ENCODE measurements at regions not wholly inside any gene's neighbourhood (a gene's known extent, or its start where the extent isn't known, plus 50 kb on each side); places are given as distances from the start of the nearest gene placed in this dataset.

DNA sequence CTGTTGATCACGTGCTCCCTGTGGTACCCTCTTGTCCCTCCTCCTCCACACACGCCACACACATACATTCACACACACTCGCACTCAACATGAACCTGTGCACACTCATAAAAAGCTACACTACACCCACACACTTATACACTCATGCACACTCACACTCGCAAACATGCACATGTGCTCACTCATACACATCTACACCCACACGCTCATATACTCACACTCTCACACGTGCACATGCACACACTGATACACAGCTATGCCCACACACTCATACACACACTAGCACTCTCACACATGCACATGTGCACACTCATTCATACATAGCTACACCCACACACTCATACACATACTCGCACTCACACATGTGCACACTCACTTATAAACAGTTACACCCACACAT is 113.6 kb downstream of the LRATD1 start:
- Histone ChIP-seq H3K27ac (ENCODE audit: low read length) (no peak overlapping the region), H3K4me3 (ENCODE audit: low read depth in 2 of 2, low read length in 2 of 2) (no peak overlapping the region), H3K9me3 (ENCODE audit: control insufficient read depth, insufficient read depth, low read depth, low read length) (0 out of 2 replicates have a peak, but pooled peaks cover 2% of the 10 kb centered on the region), H3K27me3 (ENCODE audit: control insufficient read depth, insufficient read depth, low read length) (no peaks in the 10 kb centered on the region), H3K4me1 (ENCODE audit: control insufficient read depth, insufficient read depth, low read length) (no peaks in the 10 kb centered on the region), H3K36me3 (ENCODE audit: control insufficient read depth, insufficient read depth, low read length) (no peaks in the 10 kb centered on the region)
- intact Hi-C loops (cut with micrococcal nuclease; ENCODE audit: unreplicated experiment) (no loop called here), in situ Hi-C loops (cut with HindIII; ENCODE audit: low pct_unique_long_range_greater_than_20kb, low sequenced_read_pairs) (no loop called here)
- DNase-seq (ENCODE audit: low read depth, low spot score): no peak
- ChIA-PET CTCF (no interaction called here), POLR2A (no interaction called here)
- TF ChIP-seq TCF7L2 (IDR thresholded peaks at IDR 0.05; ENCODE audit: low read depth, low read length) (no peak), SIN3A (IDR thresholded peaks at IDR 0.05; ENCODE audit: borderline replicate concordance, insufficient read depth, low read depth, low read length) (no peak), POLR2AphosphoS5 (IDR thresholded peaks at IDR 0.05; ENCODE audit: low read depth, low read length) (no peak)
- TF ChIP-seq, protein P1, sequence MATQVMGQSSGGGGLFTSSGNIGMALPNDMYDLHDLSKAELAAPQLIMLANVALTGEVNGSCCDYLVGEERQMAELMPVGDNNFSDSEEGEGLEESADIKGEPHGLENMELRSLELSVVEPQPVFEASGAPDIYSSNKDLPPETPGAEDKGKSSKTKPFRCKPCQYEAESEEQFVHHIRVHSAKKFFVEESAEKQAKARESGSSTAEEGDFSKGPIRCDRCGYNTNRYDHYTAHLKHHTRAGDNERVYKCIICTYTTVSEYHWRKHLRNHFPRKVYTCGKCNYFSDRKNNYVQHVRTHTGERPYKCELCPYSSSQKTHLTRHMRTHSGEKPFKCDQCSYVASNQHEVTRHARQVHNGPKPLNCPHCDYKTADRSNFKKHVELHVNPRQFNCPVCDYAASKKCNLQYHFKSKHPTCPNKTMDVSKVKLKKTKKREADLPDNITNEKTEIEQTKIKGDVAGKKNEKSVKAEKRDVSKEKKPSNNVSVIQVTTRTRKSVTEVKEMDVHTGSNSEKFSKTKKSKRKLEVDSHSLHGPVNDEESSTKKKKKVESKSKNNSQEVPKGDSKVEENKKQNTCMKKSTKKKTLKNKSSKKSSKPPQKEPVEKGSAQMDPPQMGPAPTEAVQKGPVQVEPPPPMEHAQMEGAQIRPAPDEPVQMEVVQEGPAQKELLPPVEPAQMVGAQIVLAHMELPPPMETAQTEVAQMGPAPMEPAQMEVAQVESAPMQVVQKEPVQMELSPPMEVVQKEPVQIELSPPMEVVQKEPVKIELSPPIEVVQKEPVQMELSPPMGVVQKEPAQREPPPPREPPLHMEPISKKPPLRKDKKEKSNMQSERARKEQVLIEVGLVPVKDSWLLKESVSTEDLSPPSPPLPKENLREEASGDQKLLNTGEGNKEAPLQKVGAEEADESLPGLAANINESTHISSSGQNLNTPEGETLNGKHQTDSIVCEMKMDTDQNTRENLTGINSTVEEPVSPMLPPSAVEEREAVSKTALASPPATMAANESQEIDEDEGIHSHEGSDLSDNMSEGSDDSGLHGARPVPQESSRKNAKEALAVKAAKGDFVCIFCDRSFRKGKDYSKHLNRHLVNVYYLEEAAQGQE (IDR thresholded peaks at IDR 0.05; ENCODE audit: insufficient read depth in 1 of 2, low read depth in 2 of 2, low read length in 1 of 2): no peak
- TF ChIP-seq, protein P2, sequence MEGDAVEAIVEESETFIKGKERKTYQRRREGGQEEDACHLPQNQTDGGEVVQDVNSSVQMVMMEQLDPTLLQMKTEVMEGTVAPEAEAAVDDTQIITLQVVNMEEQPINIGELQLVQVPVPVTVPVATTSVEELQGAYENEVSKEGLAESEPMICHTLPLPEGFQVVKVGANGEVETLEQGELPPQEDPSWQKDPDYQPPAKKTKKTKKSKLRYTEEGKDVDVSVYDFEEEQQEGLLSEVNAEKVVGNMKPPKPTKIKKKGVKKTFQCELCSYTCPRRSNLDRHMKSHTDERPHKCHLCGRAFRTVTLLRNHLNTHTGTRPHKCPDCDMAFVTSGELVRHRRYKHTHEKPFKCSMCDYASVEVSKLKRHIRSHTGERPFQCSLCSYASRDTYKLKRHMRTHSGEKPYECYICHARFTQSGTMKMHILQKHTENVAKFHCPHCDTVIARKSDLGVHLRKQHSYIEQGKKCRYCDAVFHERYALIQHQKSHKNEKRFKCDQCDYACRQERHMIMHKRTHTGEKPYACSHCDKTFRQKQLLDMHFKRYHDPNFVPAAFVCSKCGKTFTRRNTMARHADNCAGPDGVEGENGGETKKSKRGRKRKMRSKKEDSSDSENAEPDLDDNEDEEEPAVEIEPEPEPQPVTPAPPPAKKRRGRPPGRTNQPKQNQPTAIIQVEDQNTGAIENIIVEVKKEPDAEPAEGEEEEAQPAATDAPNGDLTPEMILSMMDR (IDR thresholded peaks at IDR 0.05): no peak
- ATAC-seq: no peak
- BruUV-seq (replicated peaks): no TSS peak

DNA sequence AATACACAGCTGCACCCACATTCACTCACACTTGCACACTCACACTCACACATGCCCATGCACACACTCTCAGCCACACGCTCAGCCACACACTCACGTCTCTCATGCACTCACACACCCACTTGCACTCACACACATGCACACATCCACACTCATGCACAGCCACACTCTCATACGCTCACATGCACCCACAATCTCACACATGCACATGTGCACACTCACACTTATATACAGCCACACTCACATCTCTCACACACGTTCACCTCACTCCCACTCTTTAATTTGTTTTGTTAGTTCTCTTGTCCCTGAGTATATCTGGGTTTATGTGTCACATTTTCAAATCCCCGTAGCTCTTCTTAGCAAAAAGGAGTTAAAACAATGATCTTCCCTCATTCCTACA is 114.9 kb downstream of the LRATD1 start:
- intact Hi-C loops (cut with micrococcal nuclease; ENCODE audit: unreplicated experiment) (no loop called here), in situ Hi-C loops (cut with HindIII; ENCODE audit: low pct_unique_long_range_greater_than_20kb, low sequenced_read_pairs) (no loop called here)
- H3K27me3 ChIP-seq (ENCODE audit: control insufficient read depth, insufficient read depth, low read length): no peaks in the 10 kb centered on the region
- ChIA-PET POLR2A (no interaction called here), CTCF (no interaction called here)
- DNase-seq (ENCODE audit: low read depth, low spot score): no peak
- H3K36me3 ChIP-seq (ENCODE audit: control insufficient read depth, insufficient read depth, low read length): no peaks in the 10 kb centered on the region
- H3K9me3 ChIP-seq (ENCODE audit: control insufficient read depth, insufficient read depth, low read depth, low read length): 0 out of 2 replicates have a peak, but pooled peaks cover 2% of the 10 kb centered on the region
- H3K4me1 ChIP-seq (ENCODE audit: control insufficient read depth, insufficient read depth, low read length): no peaks in the 10 kb centered on the region
- H3K4me3 ChIP-seq (ENCODE audit: low read depth in 2 of 2, low read length in 2 of 2): no peak overlapping the region
- TF ChIP-seq POLR2AphosphoS5 (IDR thresholded peaks at IDR 0.05; ENCODE audit: low read depth, low read length) (no peak), TCF7L2 (IDR thresholded peaks at IDR 0.05; ENCODE audit: low read depth, low read length) (no peak), SIN3A (IDR thresholded peaks at IDR 0.05; ENCODE audit: borderline replicate concordance, insufficient read depth, low read depth, low read length) (no peak)
- TF ChIP-seq, protein P2 (IDR thresholded peaks at IDR 0.05): no peak
- TF ChIP-seq, protein P1 (IDR thresholded peaks at IDR 0.05; ENCODE audit: insufficient read depth in 1 of 2, low read depth in 2 of 2, low read length in 1 of 2): no peak
- no peak for ATAC-seq
- no peak overlapping the region for H3K27ac ChIP-seq (ENCODE audit: low read length)
- no TSS peak for BruUV-seq (replicated peaks)

Measured in Panc1 (cell line).